ENCODE measurements at regions not wholly inside any gene's neighbourhood (a gene's known extent, or its start where the extent isn't known, plus 50 kb on each side); places are given as distances from the start of the nearest gene placed in this dataset.

DNA sequence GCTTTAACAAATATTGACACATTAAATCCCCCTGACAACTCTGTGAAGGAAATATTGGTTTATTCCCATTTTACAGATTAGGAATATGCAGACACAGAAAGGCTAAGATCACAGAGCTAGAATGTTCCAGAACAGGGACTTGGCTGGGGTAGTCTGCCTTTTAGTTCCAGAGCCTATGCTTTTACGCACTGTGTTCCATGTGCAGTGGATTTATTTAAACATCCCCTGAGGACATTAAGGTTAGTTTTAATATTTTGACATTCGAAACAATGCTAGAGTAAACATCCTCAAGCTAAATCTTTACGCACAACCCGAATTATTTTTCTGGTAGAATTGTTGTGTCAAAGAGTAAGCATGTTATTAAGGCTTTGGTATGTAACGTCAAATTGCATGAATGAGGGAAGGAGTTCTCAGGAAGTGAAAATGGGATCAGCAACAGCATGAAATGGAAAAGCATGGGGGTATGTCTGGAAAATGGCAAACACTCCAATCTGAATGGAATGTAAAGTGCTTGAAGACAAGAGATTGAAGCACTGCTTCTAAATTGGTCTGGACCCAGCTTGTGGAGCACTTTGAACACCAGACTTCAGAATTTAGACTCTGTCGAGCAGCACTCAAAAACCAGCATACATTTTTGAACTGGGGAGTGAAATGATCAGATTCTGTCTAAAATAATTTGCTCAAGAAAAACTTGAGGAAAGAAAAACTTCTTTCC is 429.9 kb downstream of the CD83 start:
- H3K36me3 ChIP-seq (ENCODE audit: control insufficient read depth in 4 of 4, insufficient read depth in 4 of 4, low read length in 4 of 4) = no peaks in the 10 kb centered on the region
- H3K4me3 ChIP-seq = no peak overlapping the region
- DNase-seq = peak in 2 of 3 donors; percentile 14 to 54
- no peak for ATAC-seq (ENCODE audit: insufficient read depth, low FRiP score)
- peaks cover 0 to 9% (median 0%) of the 10 kb centered on the region in 5 donors for H3K4me1 ChIP-seq (ENCODE audit: control insufficient read depth in 5 of 5, insufficient read depth in 5 of 5, low read length in 5 of 5)
- WGBS, 2 donors = 64 to 74% methylated on average over 6 of the region's 6 CpGs
- H3K9ac ChIP-seq (ENCODE audit: insufficient read depth in 1 of 2, low read length in 2 of 2) = no peak overlapping the region
- H3K27ac ChIP-seq (ENCODE audit: low read depth in 1 of 2, low read length in 1 of 2) = no peak overlapping the region
- H3K27me3 ChIP-seq (ENCODE audit: control insufficient read depth in 3 of 3, insufficient read depth in 3 of 3, low read length in 2 of 3) = no peaks in the 10 kb centered on the region
- TF ChIP-seq CTCF (IDR thresholded peaks at IDR 0.05; ENCODE audit: control extremely low read depth, extremely low read depth) = no peak
- no peaks in the 10 kb centered on the region for H3K9me3 ChIP-seq (ENCODE audit: control insufficient read depth in 4 of 4, insufficient read depth in 3 of 4, low read length in 3 of 4)

GRCh38 chr6:14549304-14549770 is 431.8 kb downstream of the CD83 start:
- no peaks in the 10 kb centered on the region for H3K36me3 ChIP-seq (ENCODE audit: control insufficient read depth in 4 of 4, insufficient read depth in 4 of 4, low read length in 4 of 4)
- no peak overlapping the region for H3K27ac ChIP-seq (ENCODE audit: low read depth in 1 of 2, low read length in 1 of 2)
- no peak overlapping the region for H3K4me3 ChIP-seq
- 52 to 79% methylated on average over 6 of the region's 6 CpGs for WGBS, 2 donors
- H3K4me1 ChIP-seq (ENCODE audit: control insufficient read depth in 5 of 5, insufficient read depth in 5 of 5, low read length in 5 of 5) = peaks cover 0 to 9% (median 0%) of the 10 kb centered on the region in 5 donors
- H3K27me3 ChIP-seq (ENCODE audit: control insufficient read depth in 3 of 3, insufficient read depth in 3 of 3, low read length in 2 of 3) = no peaks in the 10 kb centered on the region
- no peaks in the 10 kb centered on the region for H3K9me3 ChIP-seq (ENCODE audit: control insufficient read depth in 4 of 4, insufficient read depth in 3 of 4, low read length in 3 of 4)
- peak in 1 of 3 donors; percentile 26 for DNase-seq
- no peak for TF ChIP-seq CTCF (IDR thresholded peaks at IDR 0.05; ENCODE audit: control extremely low read depth, extremely low read depth)
- H3K9ac ChIP-seq (ENCODE audit: insufficient read depth in 1 of 2, low read length in 2 of 2) = no peak overlapping the region
- no peak for ATAC-seq (ENCODE audit: insufficient read depth, low FRiP score)

- Histone ChIP-seq H3K9me3 (ENCODE audit: control insufficient read depth in 4 of 4, insufficient read depth in 3 of 4, low read length in 3 of 4) (no peaks in the 10 kb centered on the region), H3K4me3 (no peak overlapping the region), H3K27ac (ENCODE audit: low read depth in 1 of 2, low read length in 1 of 2) (no peak overlapping the region), H3K27me3 (ENCODE audit: control insufficient read depth in 3 of 3, insufficient read depth in 3 of 3, low read length in 2 of 3) (no peaks in the 10 kb centered on the region), H3K9ac (ENCODE audit: insufficient read depth in 1 of 2, low read length in 2 of 2) (no peak overlapping the region), H3K36me3 (ENCODE audit: control insufficient read depth in 4 of 4, insufficient read depth in 4 of 4, low read length in 4 of 4) (no peaks in the 10 kb centered on the region), H3K4me1 (ENCODE audit: control insufficient read depth in 5 of 5, insufficient read depth in 5 of 5, low read length in 5 of 5) (peaks cover 0 to 9% (median 0%) of the 10 kb centered on the region in 5 donors)
- TF ChIP-seq CTCF (IDR thresholded peaks at IDR 0.05; ENCODE audit: control extremely low read depth, extremely low read depth) = no peak
- 76 to 94% methylated on average over 3 of the region's 3 CpGs for WGBS, 2 donors
- DNase-seq (no peak), ATAC-seq (ENCODE audit: insufficient read depth, low FRiP score) (no peak)
These were observed 432.3 kb downstream of the CD83 start for GRCh38 chr6:14549871-14550270.
